GM12891 (cell line): ENCODE measurements at regions not wholly inside any gene's neighbourhood (a gene's known extent, or its start where the extent isn't known, plus 50 kb on each side); places are given as distances from the start of the nearest gene placed in this dataset.

ENCODE experiments used
- PAX5 ChIP-seq: IDR thresholded peaks from 2 replicates; pipeline ENCODE4 v1.6.1; 2011; ENCODE audit warnings: low read length, moderate library complexity, mild to moderate bottlenecking; ENCODE audit not compliant: insufficient read depth, severe bottlenecking
- POLR2A ChIP-seq: IDR thresholded peaks from 2 replicates; pipeline ENCODE4 v1.6.1; 2011; ENCODE audit warnings: low read depth, low read length, control low read depth
- POLR2AphosphoS5 ChIP-seq: IDR thresholded peaks from 2 replicates; pipeline ENCODE4 v1.6.1; 2011; ENCODE audit warnings: low read depth, low read length, control low read depth
- TAF1 ChIP-seq: IDR thresholded peaks from 2 replicates; pipeline ENCODE4 v1.6.1; 2011; ENCODE audit warnings: low read depth, low read length, control low read depth

GRCh38 chr5:18329328-18329727, 695.1 kb downstream of the TAF11L14 start:
- TF ChIP-seq POLR2A (no peak), POLR2AphosphoS5 (no peak), TAF1 (no peak), PAX5 (no peak)
